ENCODE measurements at regions not wholly inside any gene's neighbourhood (a gene's known extent, or its start where the extent isn't known, plus 50 kb on each side); places are given as distances from the start of the nearest gene placed in this dataset.

- TF ChIP-seq POLR2A (IDR thresholded peaks at IDR 0.05) (no peak), EP300 (IDR thresholded peaks at IDR 0.05) (no peak)
- TF ChIP-seq, protein P1, sequence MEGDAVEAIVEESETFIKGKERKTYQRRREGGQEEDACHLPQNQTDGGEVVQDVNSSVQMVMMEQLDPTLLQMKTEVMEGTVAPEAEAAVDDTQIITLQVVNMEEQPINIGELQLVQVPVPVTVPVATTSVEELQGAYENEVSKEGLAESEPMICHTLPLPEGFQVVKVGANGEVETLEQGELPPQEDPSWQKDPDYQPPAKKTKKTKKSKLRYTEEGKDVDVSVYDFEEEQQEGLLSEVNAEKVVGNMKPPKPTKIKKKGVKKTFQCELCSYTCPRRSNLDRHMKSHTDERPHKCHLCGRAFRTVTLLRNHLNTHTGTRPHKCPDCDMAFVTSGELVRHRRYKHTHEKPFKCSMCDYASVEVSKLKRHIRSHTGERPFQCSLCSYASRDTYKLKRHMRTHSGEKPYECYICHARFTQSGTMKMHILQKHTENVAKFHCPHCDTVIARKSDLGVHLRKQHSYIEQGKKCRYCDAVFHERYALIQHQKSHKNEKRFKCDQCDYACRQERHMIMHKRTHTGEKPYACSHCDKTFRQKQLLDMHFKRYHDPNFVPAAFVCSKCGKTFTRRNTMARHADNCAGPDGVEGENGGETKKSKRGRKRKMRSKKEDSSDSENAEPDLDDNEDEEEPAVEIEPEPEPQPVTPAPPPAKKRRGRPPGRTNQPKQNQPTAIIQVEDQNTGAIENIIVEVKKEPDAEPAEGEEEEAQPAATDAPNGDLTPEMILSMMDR (IDR thresholded peaks at IDR 0.05) = no peak
Observed at GRCh38 chr5:73327908-73328455, 120.6 kb downstream of the FOXD1 start.

Data from ovary (tissue), 3 donors.